Effector CD4-positive, alpha-beta T cell (primary cell): ENCODE measurements at regions not wholly inside any gene's neighbourhood (a gene's known extent, or its start where the extent isn't known, plus 50 kb on each side); places are given as distances from the start of the nearest gene placed in this dataset.

Source experiments
- DNase-seq: peaks from one replicate; pipeline ENCODE4 v3.0.0-alpha.2; 2020

DNA sequence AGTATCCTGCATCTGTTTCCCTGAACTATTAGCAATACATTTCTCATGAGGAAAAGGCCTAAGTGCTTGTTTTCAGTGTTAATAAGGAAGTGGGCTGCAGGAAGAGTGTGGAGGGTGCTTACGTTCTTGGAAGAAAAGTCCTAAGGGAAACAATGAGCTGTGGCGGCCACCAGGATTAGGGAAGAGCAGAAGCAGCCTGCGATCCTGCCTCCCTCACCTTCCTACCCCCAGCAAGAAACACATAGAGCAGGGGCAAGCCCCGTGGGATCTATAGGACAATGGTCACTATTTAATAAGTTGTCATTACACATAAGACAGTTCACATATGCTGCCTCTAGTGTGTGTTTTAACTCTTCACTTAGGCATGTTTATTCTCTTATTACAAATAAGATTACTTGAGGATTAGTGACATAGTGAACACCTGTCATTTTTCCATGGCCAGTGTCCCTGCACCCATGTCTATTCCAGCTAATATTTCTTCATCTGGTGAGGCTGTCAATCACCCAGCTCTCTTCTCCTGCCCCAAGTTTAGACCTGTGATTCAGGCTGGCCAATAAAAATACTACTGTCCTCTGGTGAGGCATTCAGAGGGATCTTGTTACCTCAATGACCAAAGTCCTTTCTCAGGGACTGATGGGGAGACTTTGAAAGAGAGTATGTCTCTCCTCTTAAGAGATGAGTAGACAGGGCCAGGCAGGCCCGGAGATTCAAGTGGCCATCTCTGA is 510.9 kb upstream of the CELF4 start:
- DNase-seq: no peak

- DNase-seq: no peak
Measured at GRCh38 chr18:38074298-38074876, 508.8 kb upstream of the CELF4 start.

GRCh38 chr18:38067821-38068220 is 502.2 kb upstream of the CELF4 start:
- no peak for DNase-seq

GRCh38 chr18:38067086-38067485 is 501.5 kb upstream of the CELF4 start:
- no peak for DNase-seq

DNA sequence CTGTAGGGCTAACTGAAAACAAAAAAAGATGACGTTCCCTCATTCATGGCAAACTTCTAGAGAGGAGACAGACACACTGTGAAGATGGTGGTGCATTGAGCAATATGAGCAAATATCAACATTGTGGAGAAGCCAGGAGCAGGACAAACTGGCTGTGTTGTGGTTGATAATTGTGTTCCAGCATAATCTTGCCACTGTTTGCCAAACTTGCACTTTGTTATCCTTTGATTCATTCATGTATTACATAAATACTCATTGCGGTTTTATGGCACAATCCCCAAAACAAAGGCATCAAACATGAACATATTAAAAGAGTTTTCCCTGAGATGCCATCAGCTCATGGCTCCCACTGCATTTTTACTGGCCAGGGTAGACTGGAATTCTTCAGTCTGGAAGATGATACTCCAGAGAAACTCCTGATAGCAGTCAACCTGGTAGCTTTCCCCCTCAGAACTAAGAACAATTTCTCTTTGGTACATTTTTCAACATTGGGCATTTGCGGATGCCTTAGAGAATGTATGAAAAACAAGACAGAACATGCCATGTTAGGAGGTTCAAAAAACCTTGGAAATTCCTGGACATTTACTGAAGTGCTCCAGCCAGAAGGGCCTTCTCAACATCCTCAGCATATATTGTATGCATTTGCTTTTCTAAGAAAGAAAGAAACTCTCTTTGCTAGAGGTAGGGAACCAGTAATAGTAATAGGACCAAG is 487.4 kb upstream of the CELF4 start:
- no peak for DNase-seq

DNA sequence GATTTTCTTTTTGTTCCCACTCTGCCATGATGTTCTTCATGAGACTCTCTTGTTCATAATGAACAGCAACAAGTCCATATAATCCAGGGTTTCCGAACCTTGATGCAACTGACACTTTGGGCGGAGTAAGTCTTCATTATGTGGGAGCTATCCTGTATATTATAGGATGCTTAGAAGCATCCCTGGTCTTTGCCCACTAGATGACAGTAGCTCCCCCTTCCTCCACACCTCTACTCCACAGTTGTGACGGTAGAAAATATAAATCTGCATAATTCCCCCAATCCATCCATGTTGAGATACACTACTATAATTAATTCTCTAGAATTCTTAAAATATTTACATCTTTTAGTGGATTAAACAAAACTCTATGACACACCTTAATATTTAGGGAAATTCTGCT is 482.2 kb upstream of the CELF4 start:
- DNase-seq: no peak

GRCh38 chr18:38046651-38047050 is 481.1 kb upstream of the CELF4 start:
- no peak for DNase-seq

GRCh38 chr18:38045845-38046244 is 480.2 kb upstream of the CELF4 start:
- no peak for DNase-seq

DNA sequence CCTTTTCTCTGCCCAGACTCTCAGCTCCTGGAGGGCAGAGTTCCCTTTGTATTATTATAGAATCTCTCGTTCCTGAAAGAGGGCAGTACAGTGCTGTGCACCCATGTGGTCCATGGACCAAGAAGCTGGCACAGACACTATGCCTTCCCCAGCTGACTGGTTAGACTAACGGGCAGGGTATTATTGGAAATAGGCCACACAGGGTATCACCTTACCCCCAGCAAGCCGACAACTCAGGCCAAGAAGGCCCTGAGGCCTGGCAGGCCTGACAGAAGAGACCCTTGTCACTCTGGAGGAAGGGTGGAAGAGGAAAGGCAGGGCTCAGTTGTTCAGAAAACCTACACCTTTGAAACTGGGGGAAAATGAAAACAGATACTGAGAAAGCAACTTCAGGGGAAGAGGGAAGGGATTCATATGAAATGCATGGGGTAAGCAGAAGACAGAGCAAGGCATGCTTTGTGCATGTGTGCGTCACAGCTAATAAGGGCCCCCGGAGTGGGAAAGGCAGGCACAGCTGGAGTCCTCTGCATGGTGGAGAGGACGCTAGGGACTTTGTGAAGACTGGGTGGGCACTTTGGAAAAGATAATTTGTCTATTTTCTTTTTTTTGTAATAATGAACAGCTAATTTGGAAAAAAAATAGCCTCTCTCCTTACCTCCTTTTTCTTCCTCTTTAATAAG is 476.8 kb upstream of the CELF4 start:
- DNase-seq: no peak

DNA sequence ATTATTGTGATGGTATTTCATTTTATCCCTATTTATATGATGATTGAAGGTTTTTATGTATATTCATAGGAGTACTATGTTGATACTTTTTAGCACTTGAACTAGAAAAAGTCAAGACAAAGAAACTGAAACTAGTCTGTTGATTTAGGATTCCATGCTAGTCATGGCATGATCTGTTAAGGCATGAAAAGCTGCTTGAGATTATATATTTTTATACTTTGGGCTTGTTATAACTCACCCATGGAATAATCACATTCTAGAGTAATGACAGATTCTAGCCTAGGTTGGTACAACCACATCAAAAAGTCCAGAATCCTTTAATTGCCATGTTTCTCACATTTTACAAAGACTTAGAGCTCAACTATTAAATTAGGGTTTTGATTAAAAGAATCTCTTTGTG is 472.6 kb upstream of the CELF4 start:
- DNase-seq: no peak

- no peak for DNase-seq
Measured at GRCh38 chr18:38035193-38035592, 469.6 kb upstream of the CELF4 start.

DNA sequence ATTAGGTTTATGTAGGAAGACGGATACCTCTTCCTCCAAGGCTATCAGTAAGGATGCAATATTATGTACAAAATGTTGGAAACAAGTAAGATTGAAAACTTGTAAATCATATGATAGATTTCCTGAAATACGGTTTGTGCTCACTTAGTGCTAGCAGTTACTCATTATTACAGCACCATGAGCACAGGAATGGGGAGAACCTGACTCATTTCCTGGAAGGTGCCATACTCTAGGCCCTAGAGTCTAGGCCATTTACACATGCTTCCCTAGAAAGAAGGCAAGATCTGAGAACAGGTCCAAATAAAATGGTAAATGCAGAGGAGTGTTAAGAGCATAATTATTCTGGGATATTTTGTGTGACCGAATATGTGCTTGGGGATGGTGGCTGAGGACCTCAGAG is 467.7 kb upstream of the CELF4 start:
- no peak for DNase-seq

DNA sequence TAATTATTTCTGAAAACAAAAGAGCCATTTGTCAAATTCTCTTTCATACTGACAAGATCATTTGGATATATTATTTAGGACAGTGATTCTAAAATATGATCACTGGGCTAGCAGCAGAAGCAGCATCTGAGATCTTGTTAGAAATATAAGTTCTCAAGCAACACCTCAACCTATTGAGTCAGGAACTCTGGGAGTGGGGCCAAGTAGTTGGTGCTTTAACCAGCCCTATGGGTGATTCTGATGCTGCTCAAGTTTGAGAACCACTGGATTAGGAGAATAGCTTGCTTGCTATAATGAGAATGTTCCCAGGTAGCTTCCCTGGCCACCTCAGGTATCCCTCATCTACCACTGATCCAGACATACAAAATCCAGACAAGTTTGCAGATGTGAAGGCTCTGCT is 466.9 kb upstream of the CELF4 start:
- no peak for DNase-seq

DNA sequence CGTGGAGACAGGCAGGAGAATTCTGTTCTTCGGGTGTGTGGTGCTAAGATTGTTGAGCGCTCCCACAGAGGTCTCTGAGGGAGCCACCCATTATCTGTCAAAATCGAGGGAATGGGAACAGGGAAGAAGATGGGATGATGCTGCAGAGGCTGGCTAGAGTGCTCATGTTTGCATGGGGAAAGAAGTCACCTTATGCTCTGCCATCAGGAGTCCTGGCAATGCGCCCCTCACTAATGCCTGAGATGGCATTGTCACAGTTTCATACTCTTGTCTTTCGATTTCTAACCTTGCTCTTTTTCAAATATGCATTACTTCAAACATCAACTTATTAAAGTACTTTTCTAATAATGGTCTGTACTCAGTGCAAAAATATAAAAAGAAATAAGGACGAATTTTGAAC is 463.3 kb upstream of the CELF4 start:
- no peak for DNase-seq

- no peak for DNase-seq
Measured at GRCh38 chr18:38025433-38026038, 459.9 kb upstream of the CELF4 start.

DNA sequence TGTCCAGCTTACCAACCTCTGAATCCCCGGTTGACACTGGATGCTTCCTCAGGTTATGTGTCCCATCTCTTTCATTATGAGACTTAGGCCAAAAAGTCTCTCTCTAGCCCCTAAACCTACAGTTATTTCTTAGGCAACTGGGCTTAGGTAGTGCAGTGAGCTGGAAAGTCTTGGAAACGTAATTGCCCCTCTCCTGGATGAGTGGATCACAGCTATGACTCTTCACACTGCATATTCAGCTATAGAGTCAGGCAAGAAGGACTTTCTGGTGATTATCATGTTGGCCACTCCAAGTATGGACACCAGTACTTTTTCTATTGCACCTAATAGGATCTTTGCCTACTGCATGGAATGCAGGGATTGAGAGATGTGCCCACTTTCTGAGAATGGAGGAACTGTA is 458.3 kb upstream of the CELF4 start:
- no peak for DNase-seq

GRCh38 chr18:38022234-38022633 is 456.6 kb upstream of the CELF4 start:
- DNase-seq: no peak

GRCh38 chr18:38019292-38019691 is 453.7 kb upstream of the CELF4 start:
- DNase-seq: no peak

- no peak for DNase-seq
Measured at GRCh38 chr18:38010971-38011857, 445.6 kb upstream of the CELF4 start.

- DNase-seq: no peak
Measured at GRCh38 chr18:38010037-38010436, 444.4 kb upstream of the CELF4 start.

DNA sequence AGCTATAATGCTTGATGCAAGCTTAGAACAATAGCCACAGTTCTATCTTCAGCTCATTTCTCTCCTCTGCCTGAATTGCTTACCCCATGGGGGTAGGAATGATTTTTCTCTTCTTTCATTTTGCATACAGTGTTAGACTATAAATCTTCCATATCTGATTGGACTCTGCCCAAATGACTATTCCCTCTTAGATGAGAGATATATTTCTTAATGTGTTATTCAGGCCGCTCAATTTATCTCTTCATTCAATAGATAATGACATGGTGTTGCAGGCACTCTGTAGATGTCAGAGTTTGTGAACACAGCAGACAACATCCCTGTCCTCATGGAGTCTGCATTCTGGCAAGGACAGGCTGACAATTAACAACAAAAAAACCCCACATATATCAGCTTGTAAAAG is 443.7 kb upstream of the CELF4 start:
- no peak for DNase-seq

DNA sequence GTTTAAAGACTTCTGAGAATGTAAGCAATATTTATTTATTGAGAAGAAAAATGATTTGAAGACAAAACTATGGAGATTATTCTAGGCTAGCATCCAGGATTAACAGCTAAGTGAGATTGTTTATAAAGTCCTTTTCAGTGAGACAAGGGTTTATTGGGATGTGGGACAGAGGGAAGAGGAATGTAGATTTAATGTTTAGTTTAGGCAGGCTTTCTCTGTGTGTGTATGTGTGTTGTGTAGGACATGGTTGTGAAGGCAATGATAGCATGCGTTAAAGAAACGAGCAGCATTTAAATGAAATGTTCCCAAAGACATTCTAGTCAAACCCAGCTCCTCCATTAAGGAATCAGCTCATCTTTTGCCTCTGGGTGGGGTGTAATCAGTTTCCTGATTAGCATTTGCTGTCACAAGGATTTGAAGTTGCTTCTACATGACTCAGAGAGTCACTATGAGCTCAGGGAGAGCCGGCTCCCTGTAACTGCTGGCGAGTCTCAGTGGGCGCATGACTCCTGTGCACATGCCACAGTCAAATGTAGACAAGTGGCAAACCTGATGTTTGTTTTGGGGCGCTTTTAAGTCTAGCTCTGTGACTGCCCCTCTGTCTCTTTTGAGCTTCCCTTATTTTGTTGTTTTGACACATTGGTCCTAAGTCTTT is 442.2 kb upstream of the CELF4 start:
- DNase-seq: no peak
